ENCODE measurements at regions not wholly inside any gene's neighbourhood (a gene's known extent, or its start where the extent isn't known, plus 50 kb on each side); places are given as distances from the start of the nearest gene placed in this dataset.

GRCh38 chr2:41904459-41904858 lies 143.4 kb upstream of the PKDCC start:
- FAIRE-seq (no peak), DNase-seq (ENCODE audit: low spot score) (no peak)

GRCh38 chr2:41905597-41906337 lies 142.1 kb upstream of the PKDCC start:
- DNase-seq (ENCODE audit: low spot score) (no peak), FAIRE-seq (no peak)

GRCh38 chr2:41906338-41906725 lies 141.5 kb upstream of the PKDCC start:
- FAIRE-seq (no peak), DNase-seq (ENCODE audit: low spot score) (no peak)

GRCh38 chr2:41907141-41907540 lies 140.7 kb upstream of the PKDCC start:
- no peak for FAIRE-seq
- no peak for DNase-seq (ENCODE audit: low spot score)

- FAIRE-seq (peak; percentile 90), DNase-seq (ENCODE audit: low spot score) (peak; percentile 78)
Observed at GRCh38 chr2:41907771-41908207, 140.0 kb upstream of the PKDCC start.

- FAIRE-seq (peak; percentile 59), DNase-seq (ENCODE audit: low spot score) (peak; percentile 18)
Observed at GRCh38 chr2:41908349-41908748, 139.5 kb upstream of the PKDCC start.

GRCh38 chr2:41909584-41909983 lies 138.2 kb upstream of the PKDCC start:
- FAIRE-seq (peak; percentile 83), DNase-seq (ENCODE audit: low spot score) (peak; percentile 47)

GRCh38 chr2:41910126-41910525 lies 137.7 kb upstream of the PKDCC start:
- peak; percentile 88 for DNase-seq (ENCODE audit: low spot score)
- FAIRE-seq = peak; percentile 72

- DNase-seq (ENCODE audit: low spot score) (no peak), FAIRE-seq (no peak)
Observed at GRCh38 chr2:41911033-41911432, 136.8 kb upstream of the PKDCC start.

- FAIRE-seq = no peak
- no peak for DNase-seq (ENCODE audit: low spot score)
Observed at GRCh38 chr2:41912337-41912736, 135.5 kb upstream of the PKDCC start.

GRCh38 chr2:41912776-41913175 lies 135.0 kb upstream of the PKDCC start:
- DNase-seq (ENCODE audit: low spot score) = no peak
- FAIRE-seq = no peak

GRCh38 chr2:41913311-41913710 lies 134.5 kb upstream of the PKDCC start:
- DNase-seq (ENCODE audit: low spot score) (no peak), FAIRE-seq (no peak)

- FAIRE-seq = no peak
- no peak for DNase-seq (ENCODE audit: low spot score)
Observed at GRCh38 chr2:41913921-41914609, 133.8 kb upstream of the PKDCC start.

- FAIRE-seq = no peak
- no peak for DNase-seq (ENCODE audit: low spot score)
Observed at GRCh38 chr2:41914936-41915335, 132.9 kb upstream of the PKDCC start.

GRCh38 chr2:41916177-41916576 lies 131.6 kb upstream of the PKDCC start:
- FAIRE-seq (no peak), DNase-seq (ENCODE audit: low spot score) (no peak)

GRCh38 chr2:41917587-41917986 lies 130.2 kb upstream of the PKDCC start:
- no peak for FAIRE-seq

GRCh38 chr2:41919135-41919534 lies 128.7 kb upstream of the PKDCC start:
- DNase-seq (ENCODE audit: low spot score) (no peak), FAIRE-seq (no peak)

More at GRCh38 chr2:41917587-41917986, 130.2 kb upstream of the PKDCC start:
- no peak for DNase-seq (ENCODE audit: low spot score)

- DNase-seq (ENCODE audit: low spot score) (no peak), FAIRE-seq (no peak)
Observed at GRCh38 chr2:41920181-41920580, 127.6 kb upstream of the PKDCC start.

- DNase-seq (ENCODE audit: low spot score) (peak; percentile 19), FAIRE-seq (no peak)
Observed at GRCh38 chr2:41920812-41921211, 127.0 kb upstream of the PKDCC start.

GRCh38 chr2:41922177-41922576 lies 125.6 kb upstream of the PKDCC start:
- FAIRE-seq (no peak), DNase-seq (ENCODE audit: low spot score) (no peak)

GRCh38 chr2:41923156-41923786 lies 124.5 kb upstream of the PKDCC start:
- FAIRE-seq = no peak
- no peak for DNase-seq (ENCODE audit: low spot score)

- FAIRE-seq = no peak
Observed at GRCh38 chr2:41924024-41924423, 123.8 kb upstream of the PKDCC start.

More at GRCh38 chr2:41924024-41924423, 123.8 kb upstream of the PKDCC start:
- no peak for DNase-seq (ENCODE audit: low spot score)
